Kidney (tissue), 13 donors: ENCODE measurements at regions not wholly inside any gene's neighbourhood (a gene's known extent, or its start where the extent isn't known, plus 50 kb on each side); places are given as distances from the start of the nearest gene placed in this dataset.
A peak's percentile ranks its signal among the peaks of the same experiment; 100 is the strongest.

Experiments
- DNase-seq, 5 donors: peaks; one replicate each; pipeline ENCODE4 v3.0.0-alpha.2; 2013 to 2020
- FAIRE-seq: peaks from 2 replicates; lab custom pipeline; 2012; peaks lifted over from hg19 to GRCh38; lab: Jason Lieb, UNC
- H3K27ac ChIP-seq, 2 donors: one replicate each; pipeline ENCODE4 v1.7.0; 2013; ENCODE audit warnings: low read depth in 2 of 2, low read length in 2 of 2, inconsistent platforms in 1 of 2
- H3K27me3 ChIP-seq: one replicate; pipeline ENCODE4 v1.7.1; 2013; ENCODE audit warnings: low read length, inconsistent platforms; ENCODE audit not compliant: control insufficient read depth, insufficient read depth
- H3K36me3 ChIP-seq, 3 donors: one replicate each; pipeline versions ENCODE4 v1.7.0 to v1.7.1; 2013; ENCODE audit warnings: low read length in 3 of 3, control low read depth in 1 of 3, inconsistent platforms in 1 of 3; ENCODE audit not compliant: insufficient read depth in 3 of 3, control insufficient read depth in 2 of 3
- H3K4me1 ChIP-seq, 3 donors: one replicate each; pipeline versions ENCODE4 v1.7.0 to v1.7.1; 2013; ENCODE audit warnings: low read length in 3 of 3, inconsistent platforms in 1 of 3, low read depth in 1 of 3; ENCODE audit not compliant: control insufficient read depth in 2 of 3, insufficient read depth in 2 of 3
- H3K4me3 ChIP-seq, 3 donors: one replicate each; pipeline versions ENCODE4 v1.7.0 to v1.8.1; 2013; ENCODE audit warnings: low read length in 3 of 3, control low read depth in 1 of 3, inconsistent platforms in 1 of 3
- H3K9ac ChIP-seq, 3 donors: one replicate each; pipeline versions ENCODE4 v1.7.0 to v1.7.1; 2013; ENCODE audit warnings: low read length in 3 of 3, control low read depth in 1 of 3, inconsistent platforms in 1 of 3
- H3K9me3 ChIP-seq, 3 donors: one replicate each; pipeline versions ENCODE4 v1.7.0 to v1.7.1; 2013; ENCODE audit warnings: low read length in 3 of 3, control low read depth in 1 of 3, inconsistent platforms in 1 of 3; ENCODE audit not compliant: control insufficient read depth in 2 of 3, insufficient read depth in 1 of 3
- CTCF ChIP-seq: IDR thresholded peaks from 3 replicates; pipeline ENCODE4 v1.5.1; 2012; ENCODE audit warnings: mild to moderate bottlenecking, moderate library complexity, borderline replicate concordance; ENCODE audit not compliant: insufficient read depth; ENCODE audit errors: extremely low read depth
- intact Hi-C: fragments of 100-400 bp; cut with DNase I; formaldehyde crosslinking; loops from one replicate; pipeline ENCODE4 v1.11.1; 2022
- donor health status: control.
- donor health status: control.
- donor health status: control.
- donor health status: control.
- donor health status: control.
- donor health status: DM: yes; HTN: yes; CAD: no.
- donor health status: Normal renal cell carcinoma (clear cell type).

GRCh38 chr5:123876276-123876790, 364.4 kb downstream of the CSNK1G3 start:
- intact Hi-C loops, result no loop called here
- Histone ChIP-seq H3K9me3 (no peaks in the 10 kb centered on the region), H3K36me3 (no peaks in the 10 kb centered on the region), H3K27me3 (no peaks in the 10 kb centered on the region), H3K9ac (no peak overlapping the region), H3K27ac (no peak overlapping the region), H3K4me3 (no peak overlapping the region), H3K4me1 (peaks cover 4 to 15% (median 14%) of the 10 kb centered on the region in 3 donors)
- TF ChIP-seq CTCF, result no peak
- no peak for FAIRE-seq
- no peak for DNase-seq

GRCh38 chr5:123875561-123876275, 363.7 kb downstream of the CSNK1G3 start:
- DNase-seq, result peak in 4 of 5 donors; percentile 41 to 68 (median 64)
- intact Hi-C loops, result no loop called here
- peak overlapping the region in 2 of 3 donors; percentile 12 to 56 for H3K9ac ChIP-seq
- H3K27ac ChIP-seq, result peak overlapping the region in 1 of 2 donors; percentile 18
- no peaks in the 10 kb centered on the region for H3K27me3 ChIP-seq
- H3K4me1 ChIP-seq, result peaks cover 4 to 15% (median 14%) of the 10 kb centered on the region in 3 donors
- H3K4me3 ChIP-seq, result peak overlapping the region in 1 of 3 donors; percentile 40
- FAIRE-seq, result no peak
- no peaks in the 10 kb centered on the region for H3K36me3 ChIP-seq
- no peaks in the 10 kb centered on the region for H3K9me3 ChIP-seq
- TF ChIP-seq CTCF, result no peak

GRCh38 chr5:123874600-123875201, 362.7 kb downstream of the CSNK1G3 start:
- Histone ChIP-seq H3K9ac (peak overlapping the region in 1 of 3 donors; percentile 12), H3K27me3 (no peaks in the 10 kb centered on the region), H3K36me3 (no peaks in the 10 kb centered on the region), H3K27ac (peak overlapping the region in 1 of 2 donors; percentile 18), H3K4me3 (peak overlapping the region in 1 of 3 donors; percentile 9), H3K4me1 (peaks cover 4 to 15% (median 14%) of the 10 kb centered on the region in 3 donors), H3K9me3 (no peaks in the 10 kb centered on the region)
- intact Hi-C loops, result no loop called here
- TF ChIP-seq CTCF, result no peak
- DNase-seq, result peak in 3 of 5 donors; percentile 27 to 76 (median 71)
- FAIRE-seq, result no peak
